GM19193 (cell line): ENCODE measurements at regions not wholly inside any gene's neighbourhood (a gene's known extent, or its start where the extent isn't known, plus 50 kb on each side); places are given as distances from the start of the nearest gene placed in this dataset.

ENCODE experiments used
- POLR2A ChIP-seq: IDR thresholded peaks from 4 replicates; pipeline ENCODE4 v1.6.1; 2011; ENCODE audit not compliant: insufficient read depth, insufficient read length; ENCODE audit errors: extremely low read depth

DNA sequence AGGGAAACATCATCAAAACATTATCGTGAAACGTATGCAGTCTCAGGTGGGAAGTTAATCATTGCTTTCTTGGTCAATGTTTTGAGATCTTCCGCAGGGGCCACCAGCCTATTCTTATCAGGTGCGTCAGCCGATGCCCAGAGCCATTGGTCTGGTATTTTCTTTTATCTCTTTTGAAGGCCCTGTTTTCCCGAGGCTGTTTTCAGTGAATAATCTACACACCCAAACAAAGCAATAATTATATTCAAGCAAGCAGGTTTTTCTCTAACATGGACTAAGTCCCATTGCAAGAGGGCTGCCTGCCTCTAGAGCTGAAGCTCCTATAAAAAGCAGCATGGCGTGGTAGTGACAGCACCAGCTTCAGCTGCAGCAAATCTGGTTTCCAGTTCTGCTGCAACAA, 430.0 kb upstream of the ID2 start:
- TF ChIP-seq POLR2A = no peak

DNA sequence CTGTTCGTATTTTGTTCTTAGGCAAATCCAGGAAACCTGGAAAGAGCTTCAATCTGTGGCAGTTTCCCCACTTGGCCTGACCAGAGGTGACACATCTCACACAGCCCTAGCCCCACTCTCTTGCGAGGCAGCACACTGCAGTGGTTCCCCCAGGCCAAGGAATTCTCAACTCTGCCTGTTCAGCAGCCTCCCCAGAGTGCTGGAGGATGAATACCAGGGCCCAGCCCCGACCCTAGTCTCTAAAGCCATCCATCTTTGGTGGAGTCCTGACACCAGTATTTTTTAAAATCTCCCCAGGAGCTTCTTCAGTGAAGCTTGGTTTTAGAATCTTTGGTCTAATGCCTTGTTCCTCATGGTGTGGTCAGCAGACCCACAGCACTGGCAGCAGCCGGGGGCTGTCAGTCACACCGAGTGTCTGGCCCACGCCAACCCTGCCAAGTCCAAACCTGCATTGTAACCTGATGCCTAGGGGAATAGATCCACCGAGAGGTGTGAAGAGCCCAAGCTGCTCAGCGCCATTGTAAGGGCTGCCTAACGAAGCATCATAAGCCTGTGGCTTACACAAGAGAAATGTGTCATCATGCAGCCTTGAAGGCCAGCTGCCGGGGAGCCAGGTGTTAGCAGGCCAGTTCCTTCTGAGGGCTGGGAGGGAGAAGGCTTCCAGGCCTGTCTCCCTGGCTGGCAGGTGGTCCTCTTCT, 428.7 kb upstream of the ID2 start:
- TF ChIP-seq POLR2A = no peak

DNA sequence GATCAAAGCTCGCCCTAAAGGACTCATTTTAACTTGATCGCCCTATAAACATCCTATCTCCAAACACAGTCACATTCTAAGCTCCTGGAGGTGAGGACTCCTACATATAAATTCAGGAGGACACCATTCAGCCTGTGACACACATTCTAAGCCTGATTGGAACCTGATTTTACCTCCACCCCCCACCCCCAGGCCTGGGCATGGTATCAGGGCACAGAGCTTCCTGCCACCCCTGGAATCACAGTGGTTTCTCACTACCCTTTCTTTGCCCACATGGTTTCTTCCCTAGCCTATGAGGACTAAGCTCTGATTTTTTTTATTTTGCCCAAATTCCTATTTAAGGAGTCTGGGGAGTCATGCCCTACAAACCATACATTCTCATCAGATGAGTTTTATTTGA, 428.1 kb upstream of the ID2 start:
- TF ChIP-seq POLR2A = no peak

DNA sequence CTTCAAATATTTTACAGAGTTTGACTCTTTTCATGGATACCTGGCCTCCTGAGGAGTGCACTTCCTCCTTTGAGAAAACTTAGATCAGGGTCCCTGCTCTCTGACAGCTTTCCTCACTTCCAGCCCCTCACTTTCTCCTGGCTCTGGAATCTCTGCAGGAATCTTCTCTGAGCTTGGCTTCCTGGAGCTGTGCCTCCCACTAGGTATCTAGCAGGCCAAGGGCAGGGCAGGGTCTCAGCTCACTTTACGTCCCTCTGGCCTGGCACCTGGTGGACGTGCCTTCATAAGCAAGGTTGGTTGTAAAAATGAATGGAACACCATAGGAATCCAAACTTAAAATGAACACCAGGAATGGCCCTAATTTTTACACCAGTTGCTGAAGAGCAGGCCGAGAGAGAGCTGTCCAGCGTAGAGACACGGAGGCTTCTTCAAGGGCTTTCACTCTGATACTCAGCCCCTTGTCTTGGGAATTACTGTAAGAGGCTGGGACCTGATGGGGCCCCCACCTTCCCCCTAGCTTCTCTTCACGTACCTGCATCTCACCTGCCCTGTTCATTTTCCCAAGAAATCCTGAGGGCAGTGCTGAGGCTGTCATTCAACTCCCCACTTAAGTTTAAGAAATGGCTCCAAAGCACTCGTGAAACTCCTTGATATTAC, 426.9 kb upstream of the ID2 start:
- no peak for TF ChIP-seq POLR2A

DNA sequence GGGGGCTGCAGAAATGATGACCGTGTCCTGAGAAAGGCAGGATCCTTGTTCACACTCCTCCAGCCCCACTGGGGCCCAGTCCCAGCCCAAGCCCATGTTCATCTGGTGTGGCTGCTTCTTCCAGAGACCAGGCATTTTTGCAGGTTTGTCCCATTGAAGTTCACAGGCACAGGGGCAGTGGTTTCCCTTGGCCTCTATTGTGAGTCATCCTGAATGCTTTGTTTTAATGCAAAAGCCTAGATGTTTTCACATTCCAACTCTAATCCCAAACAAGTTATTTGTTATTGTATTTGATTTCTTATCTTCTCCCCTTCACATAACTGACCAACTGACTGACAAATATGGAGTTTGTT, 426.4 kb upstream of the ID2 start:
- no peak for TF ChIP-seq POLR2A

DNA sequence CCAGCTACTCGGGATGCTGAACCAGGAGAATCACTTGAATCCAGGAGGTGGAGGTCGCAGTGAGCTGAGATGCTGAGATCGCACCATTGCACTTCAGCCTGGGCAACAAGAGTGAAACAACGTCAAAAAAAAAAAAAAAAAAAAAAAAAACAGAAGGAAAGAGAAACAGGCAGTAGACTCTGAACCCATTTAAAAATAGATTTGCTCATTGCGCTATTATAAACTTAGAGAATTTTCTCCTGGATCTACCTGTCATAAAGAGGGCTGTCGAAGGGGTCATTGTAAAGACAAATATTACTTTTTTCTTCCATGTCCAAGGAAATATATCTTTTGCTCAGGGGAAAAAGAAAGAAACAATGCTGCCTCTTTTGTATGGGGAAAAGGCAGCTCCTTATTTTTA, 425.0 kb upstream of the ID2 start:
- no peak for TF ChIP-seq POLR2A

DNA sequence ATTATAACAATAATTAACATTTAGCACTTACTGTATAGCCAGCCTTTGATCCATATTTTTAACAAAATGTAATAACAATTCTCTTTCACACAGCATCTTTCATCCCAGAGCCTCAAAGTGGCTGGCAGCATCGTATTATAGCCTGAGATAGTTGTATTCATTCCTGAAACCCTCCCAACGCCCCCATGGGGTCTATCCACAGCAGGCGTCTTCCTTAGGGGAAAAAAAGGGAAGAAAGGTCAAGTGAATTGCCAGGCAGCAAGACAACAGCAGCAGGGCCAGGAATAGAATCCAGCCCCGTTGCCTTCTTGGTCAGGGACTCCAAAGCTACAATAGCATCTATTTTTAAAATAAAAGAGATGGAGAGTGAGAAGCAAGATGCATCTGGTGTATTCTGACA, 424.4 kb upstream of the ID2 start:
- no peak for TF ChIP-seq POLR2A

DNA sequence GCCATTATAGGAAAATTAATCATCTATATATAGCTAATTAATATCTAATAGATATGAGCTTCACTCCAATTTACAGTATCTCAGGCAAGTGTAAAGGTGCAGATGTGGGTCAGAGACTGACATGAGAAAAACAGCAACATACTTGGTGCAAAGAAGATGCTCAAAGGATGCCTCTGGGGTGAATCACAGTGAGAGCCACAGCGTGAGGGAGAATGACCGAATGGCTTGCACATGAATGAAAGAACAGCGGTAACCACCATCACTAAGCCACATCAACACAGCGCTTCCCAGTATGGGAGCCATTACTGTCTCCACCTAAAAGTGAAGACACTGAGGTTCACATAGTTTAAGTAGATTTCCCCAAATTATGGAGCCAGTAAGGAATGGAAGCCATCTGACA, 423.4 kb upstream of the ID2 start:
- TF ChIP-seq POLR2A = no peak

DNA sequence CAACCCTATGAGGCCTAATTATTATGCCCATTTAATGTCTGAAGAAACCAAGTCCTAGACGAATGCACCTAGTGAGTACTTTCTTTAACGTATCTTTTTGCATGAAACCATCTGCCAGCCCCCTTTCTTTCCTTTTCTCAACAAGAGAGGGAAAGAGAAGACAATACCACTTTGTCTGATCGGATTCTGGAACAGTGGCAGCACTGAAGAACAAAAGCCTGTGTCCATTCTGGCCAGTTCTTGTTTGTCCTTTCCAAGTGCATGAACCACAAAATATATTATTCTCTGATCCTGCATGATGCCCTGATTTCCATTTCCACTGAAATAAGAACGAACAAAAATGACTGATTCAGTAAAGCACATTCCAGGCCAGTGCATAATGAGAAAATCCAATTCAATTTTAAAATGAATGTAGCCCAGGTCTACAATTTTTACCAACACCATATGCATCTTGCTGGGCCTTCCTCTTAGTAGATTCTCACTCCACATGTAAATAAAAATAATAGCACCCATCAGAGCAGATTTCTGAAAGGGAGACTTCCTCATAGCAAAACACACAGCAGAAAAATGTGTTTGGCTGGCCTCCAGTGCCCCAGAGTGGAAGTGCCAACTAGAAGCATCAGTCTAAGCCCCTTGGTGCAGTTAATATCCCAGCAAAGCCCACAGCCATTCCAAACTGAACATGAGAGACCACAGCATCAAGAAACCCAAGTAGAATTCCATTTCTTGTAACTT, 422.6 kb upstream of the ID2 start:
- TF ChIP-seq POLR2A = no peak

DNA sequence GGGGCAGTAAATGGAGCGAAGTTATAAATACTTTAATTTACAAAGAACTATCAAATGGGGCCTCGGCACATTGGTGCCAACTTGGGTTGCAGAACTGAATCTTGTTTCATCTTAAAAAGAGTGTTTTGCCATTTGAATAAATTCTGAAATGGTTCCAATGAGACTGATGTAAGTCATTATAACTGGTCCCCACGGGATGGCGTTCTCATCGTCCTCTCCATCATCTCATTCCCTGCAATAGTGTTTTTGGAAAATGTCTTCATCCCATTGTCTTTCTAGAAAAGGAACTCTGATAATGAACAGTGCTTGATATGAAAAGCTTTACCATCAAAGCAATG, 422.0 kb upstream of the ID2 start:
- TF ChIP-seq POLR2A = no peak

DNA sequence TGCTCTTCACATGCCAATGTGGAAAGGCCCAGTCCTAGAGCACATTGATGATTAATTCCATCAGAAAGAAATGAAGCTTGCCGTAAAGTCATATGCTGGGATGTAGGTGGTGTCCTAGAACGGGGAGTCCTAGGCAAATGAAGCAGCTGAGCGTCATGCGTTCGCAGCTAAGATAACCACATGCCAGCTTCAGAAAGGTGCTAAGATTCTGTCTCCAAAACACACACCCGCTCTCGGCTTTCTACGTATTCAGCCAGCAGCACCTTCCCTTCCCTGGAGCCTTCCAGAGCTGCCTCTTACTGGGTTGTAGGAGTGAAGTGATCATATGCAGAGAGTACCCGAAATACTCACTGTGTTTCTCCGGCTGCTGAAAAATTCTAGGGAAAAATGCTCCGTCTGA, 421.6 kb upstream of the ID2 start:
- no peak for TF ChIP-seq POLR2A

DNA sequence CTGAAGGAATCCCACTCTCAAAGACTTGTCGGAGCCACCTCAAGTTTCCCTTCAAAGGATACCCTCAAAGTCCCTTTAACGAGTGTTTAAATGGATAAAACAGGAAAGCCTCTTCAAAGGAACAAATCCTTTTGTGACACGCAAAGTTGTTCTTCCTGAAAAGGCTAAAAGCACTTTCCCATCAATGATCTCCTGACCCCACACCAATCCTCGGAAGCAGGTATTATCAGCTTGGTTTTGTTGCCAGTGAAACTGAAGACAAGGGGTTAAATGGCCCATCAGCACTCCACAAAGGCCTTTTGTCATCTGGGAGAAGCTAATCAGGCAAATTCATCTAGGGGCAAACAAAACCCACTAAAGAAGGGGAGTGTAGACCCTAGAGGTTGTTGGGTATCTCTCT, 418.0 kb upstream of the ID2 start:
- TF ChIP-seq POLR2A = no peak

DNA sequence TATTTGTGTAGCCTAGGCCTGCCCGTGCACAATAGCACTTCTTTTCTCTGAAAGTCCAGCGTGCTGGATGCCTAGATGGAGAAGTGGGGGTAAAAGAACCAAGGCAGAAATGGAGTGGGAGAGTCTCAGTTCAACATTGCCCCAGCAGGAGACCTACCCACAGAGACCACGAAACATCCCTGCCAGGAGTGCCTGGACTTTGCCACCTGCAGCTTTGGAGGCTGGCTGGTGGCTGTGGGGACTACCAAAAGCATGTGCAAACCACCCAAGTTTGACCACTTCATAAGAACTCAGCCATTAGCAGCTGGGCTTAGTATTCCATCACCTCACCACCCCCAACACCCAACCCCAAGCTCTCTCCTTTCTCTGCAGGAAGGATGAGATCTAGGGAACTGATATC, 416.9 kb upstream of the ID2 start:
- TF ChIP-seq POLR2A = no peak

DNA sequence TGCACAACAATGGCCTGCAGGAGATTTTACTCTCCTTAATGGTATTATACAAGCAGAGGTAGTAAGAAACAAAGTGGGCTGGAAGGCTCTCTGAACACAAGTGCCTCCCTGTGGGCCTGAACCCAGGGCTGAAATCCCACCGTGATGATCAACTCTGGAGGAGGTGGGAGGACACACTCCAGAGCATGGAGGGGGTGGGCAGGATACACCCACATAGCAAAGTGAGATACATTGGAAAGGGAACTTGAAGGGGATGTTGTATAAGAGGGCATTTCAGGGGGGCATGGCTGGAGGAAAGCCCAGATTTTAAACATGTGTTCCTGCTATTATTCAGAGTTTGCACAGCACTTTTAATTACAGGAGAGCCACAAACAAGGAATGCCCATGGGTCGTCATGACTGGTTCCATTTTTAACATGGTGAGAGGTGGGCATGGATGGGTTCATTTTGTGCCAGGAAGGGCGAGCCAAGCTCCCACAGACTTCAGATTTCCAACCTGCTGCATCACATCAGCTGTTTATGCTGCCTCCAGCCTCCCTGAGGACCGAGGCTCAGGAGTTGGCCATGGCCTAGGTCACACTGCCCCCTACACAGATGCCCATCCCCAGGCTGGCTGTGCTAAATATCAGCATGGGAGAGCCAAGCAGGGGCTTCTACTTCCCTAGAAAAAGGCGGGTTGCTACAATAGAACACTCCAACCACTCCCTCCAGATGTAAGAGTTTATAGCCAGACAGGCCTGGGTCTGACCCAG, 416.2 kb upstream of the ID2 start:
- TF ChIP-seq POLR2A = no peak

DNA sequence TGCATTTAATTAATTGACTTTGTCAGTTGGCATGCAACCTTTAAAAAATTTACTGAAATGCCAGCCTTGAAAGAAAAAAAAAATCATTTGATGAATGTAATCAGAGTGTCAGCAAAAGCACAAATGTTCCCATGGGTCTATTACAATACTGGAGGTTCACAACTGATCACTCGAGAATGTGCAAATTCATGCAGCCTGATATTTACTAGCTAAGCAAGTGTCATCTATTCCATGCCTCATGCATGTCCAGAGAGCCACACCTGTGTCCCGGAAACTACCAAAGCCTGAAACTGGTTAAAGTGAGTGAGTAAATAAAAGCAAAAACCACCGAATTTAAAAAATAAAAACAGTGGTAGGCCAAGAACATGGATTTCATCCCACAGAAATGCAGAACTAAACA, 415.3 kb upstream of the ID2 start:
- no peak for TF ChIP-seq POLR2A
